Stimulated activated CD4-positive, alpha-beta T cell treated with anti-CD3 and anti-CD28 coated beads, Interleukin-12 subunit alpha, Interleukin-12 subunit beta, amount 100 ng/mL, for 24 hours (primary cell): ENCODE measurements at regions not wholly inside any gene's neighbourhood (a gene's known extent, or its start where the extent isn't known, plus 50 kb on each side); places are given as distances from the start of the nearest gene placed in this dataset.

ENCODE experiments used
- DNase-seq, 2 experiments: peaks; one replicate each; pipeline ENCODE4 v3.0.0-alpha.2; 2020; ENCODE audit warnings: low read depth in 2 of 2

DNA sequence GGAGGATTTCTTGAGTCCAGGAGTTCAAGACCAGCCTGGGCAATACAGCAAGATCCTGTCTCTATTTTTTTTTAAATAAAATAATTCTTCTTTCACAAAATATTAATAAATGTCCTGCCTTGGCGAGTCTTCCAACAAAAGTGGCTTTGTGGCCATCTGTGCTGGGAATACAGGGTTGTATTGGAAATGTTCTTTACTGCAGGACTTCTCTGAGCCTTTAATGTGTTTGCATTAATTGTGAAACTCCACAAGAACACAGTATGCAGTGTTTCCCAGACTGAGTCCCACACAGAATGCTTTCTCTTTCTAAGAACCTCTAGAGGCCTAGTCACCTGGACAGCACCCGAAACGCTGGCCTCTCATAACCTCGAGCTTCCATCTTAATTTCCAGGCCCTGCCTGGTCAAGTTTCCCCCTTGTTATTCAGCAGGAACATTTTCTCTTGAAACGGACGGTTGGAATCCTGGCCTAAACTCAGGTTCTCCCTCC, 85.4 kb upstream of the ARRDC4 start:
- DNase-seq: no peak

DNA sequence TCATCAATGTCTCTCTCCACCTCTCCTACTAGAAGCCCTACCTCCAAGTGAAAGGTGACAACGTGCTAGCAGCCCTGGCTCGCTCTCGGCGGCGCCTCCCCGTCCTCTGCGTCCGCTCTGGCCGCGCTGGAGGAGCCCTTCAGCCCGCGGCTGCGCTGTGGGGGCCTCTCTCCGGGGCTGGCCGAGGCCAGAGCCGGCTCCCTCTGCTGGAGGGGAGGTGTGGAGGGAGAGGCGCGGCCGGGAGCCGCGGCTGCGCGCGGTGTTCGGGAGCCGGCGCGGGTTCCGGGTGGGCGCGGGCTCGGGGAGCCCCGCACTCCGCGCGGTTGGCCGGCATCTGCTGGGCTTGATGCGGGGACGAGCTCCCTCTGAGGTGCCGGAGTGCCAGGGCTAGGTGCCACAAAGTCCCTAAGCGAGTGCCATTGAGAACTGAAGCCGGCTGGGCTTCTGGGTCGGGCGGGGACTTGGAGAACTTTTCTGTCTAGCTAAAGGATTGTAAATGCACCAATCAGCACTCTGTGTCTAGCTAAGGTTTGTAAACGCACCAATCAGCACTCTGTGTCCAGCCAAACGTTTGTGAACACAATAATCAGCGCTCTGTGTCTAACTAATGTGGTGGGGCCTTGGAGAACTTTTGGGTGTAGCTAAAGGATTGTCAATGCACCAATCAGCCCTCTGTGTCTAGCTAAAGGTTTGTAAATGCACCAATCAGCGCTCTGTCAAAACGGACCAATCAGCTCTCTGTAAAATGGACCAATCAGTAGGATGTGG, 84.8 kb upstream of the ARRDC4 start:
- no peak for DNase-seq

DNA sequence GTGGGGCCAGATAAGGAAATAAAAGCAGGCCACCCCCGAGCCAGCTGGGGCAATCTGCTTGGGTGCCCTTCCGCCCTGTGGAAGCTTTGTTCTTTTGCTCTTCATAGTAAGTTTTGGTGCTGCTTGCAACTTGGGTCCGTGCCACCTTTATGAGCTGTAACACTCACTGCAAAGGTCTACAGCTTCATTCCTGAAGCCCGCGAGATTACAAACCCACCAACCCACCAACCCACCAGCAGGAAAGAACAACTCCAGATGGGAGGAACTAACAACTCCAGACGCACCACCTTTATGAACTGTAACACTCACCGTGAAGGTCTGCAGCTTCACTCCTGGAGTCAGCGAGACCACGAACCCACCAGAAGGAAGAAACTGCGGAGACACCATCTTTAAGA, 84.2 kb upstream of the ARRDC4 start:
- DNase-seq: no peak

DNA sequence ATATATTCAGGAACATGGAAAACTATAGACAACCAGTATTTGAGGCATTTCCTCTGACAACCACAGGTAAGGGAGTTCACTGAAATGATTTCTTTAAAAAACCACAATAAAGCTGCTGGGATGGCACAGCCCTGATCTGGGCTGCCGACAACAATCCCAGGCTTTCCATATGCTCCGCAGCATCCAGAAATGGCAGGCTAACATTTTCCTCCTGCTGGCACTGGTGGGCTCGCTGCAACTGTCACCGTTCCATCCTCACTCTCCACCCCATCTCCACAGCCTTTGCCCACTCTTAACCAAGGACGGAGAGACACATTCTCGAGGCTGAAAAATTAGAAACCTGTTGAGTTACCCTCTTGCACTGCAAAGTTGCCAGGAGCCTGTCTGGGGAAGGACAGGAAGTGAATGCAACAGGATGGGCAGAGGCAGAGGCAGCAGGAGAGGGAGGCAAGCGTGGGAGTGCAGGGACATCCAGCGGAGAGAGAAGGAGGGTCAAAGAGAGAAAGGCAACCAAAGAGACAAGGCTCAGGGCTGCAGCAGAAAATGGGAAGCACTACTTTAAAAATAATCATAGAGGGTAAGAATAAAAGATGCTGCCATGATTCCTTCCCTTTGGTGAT, 79.0 kb upstream of the ARRDC4 start:
- DNase-seq: no peak

DNA sequence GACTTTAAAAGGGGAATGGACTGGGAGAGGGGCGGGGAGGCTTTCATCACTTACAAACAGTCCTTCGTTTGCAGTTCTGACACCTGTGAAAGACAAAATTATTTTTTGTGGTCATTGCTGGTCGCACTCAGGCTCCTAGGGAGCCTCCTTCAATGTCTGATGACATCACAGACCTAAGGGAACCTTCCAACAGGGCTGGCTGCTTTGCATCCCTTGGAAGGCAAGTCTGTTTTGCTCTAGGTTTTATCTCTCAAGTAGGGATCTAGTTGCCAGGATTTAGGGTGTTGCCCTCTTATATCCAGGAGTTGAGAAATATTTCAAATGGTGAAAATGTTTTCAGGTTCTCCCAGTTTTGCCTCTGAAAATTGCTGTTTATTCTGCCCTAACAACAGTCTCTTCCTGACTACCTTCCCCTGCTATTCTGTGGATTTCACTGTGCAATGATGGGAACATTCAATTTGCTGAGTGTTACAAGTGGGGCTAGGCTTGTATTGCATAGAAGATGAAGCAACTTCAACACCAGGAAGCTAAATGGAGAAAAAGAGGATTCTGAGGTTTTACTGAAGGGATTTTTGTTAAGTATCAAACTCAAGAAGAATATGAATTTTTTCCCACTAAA, 75.9 kb upstream of the ARRDC4 start:
- no peak for DNase-seq

DNA sequence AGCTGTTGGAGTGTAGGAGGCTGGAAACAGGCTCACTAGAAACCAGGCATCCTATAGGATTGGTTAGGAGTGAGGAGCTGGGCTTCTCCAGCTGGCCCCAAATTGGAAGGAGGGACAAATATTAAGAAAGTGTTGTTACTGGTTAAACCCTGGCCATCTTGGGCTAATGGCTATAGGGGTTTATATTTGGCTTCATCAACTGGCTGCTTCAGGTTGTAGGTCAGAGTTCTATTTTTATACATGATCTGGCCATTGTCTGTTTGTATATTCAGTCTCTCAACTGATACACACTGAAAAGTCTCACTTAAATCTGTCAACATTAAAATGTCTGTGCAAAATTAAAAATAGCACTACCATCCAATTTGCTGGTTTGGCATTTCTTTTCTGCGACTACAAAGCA, 70.2 kb upstream of the ARRDC4 start:
- DNase-seq: no peak

DNA sequence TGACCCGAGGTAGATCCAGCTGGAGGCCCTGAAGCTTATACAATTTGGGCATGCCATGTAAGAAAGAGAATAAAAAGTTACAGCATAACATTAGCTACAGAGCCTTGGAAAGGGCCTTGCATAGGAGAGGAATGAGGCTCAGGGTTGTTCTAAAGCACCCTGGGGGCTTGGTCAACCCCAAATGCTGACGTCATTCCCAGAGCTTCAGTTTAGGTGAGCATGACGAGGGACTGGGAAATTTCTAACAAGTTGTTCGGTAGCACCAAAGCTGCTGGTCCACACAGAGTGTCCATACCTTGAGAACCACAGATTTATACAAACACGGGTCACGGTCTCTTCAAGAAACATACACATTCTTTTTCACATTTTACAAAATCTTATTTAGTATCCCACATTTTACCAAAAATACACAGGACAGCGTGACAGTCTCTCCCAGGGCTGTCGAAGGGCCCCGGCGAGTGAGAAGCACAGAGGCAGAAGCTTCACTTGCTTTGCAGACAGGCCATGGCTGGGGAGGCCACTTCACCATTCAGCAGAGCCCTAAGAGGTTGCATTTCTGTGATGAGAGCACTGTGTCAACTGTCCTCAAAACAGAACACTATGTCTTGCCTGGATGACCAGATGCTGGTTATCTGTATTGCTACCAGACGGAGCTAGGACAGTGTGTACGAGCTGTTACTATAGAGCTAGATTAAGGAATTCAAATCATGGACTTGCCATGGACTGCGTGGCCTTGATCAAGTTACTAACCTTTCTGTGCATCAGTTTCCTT, 68.2 kb upstream of the ARRDC4 start:
- DNase-seq: no peak

DNA sequence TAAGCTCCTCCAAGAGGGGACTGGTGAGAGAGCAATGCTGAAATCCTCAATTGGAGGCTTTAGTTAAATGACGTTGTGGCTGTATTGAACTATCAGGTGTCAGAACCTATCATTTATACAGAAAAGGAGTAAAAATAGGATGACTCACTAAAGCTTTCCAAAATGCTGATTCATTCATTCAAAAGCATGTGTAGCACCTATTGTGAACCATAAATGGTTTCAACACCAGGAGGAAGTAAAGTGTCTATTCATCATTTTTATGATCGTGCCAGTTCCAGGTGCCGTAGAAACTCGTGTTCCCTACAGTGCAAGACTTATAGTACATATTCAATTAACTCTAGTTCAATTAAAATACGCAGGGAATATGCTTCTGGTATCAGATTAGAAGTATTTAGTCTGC, 66.5 kb upstream of the ARRDC4 start:
- no peak for DNase-seq

DNA sequence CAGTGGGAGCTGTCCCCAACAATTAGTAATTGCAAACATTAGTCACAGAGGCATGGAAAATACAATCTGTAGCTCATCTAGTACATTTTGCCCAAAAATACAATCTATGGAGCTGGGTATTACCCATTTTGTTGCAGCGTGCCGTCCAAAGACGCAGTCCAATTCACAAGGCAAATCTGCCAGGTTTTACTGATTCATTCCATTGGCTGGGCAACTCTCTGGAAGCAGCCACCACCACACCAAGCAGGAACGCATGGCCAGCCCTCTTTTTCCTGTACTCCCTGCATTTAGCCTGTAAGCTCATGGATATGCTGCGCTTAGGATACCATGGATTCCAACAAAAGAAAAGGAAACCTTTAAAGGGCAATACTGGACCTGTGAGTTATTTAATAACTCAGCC, 60.5 kb upstream of the ARRDC4 start:
- DNase-seq: no peak

DNA sequence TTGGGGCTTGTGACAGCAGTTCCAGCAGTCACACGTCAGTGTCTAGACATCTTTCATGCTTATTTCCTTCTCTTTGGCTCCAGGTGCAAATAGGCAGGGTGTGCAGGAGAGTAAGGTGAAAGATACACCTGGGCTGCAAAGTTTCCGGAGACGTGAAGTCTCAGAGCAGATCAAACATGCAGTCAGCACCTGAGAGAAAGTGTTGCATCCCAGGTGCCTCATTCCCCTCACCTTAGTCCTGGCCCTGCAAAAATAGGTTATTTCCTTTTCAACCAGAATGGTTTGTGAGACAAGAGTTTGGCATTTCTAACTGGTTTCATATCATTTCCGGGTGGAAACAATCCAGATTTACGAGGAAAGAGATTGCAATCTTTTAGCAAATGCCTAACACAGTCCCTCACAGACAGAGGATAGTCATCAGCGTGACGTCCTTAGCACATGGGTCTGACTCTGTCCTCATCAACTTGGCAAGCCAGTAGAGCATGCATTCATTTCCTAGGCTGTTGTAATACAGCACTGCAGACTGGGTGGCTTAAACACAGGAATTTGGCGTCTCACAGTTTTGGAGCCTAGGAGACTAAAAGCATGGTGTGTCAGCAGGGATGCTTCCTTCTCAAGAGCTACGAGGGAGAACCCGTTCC, 58.2 kb upstream of the ARRDC4 start:
- DNase-seq: no peak

DNA sequence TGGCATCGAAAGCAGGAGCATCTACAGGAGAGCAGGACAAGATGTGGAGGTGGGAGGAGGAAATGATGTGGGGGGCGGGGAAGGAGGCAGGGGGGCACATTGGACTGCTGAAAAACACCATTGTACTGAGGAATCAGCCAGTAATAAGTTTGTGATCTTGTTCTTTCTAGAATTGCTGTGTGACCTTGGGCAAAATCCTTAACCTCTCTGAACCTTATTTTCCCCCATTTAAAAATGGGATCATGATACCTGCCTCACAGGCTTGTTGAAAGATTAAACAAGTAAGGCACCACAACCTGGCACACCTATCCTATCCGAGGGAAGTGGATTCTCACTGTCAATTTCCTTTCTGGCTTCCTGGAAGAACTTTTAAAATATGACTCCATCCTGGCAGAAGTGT, 56.9 kb upstream of the ARRDC4 start:
- DNase-seq: no peak

DNA sequence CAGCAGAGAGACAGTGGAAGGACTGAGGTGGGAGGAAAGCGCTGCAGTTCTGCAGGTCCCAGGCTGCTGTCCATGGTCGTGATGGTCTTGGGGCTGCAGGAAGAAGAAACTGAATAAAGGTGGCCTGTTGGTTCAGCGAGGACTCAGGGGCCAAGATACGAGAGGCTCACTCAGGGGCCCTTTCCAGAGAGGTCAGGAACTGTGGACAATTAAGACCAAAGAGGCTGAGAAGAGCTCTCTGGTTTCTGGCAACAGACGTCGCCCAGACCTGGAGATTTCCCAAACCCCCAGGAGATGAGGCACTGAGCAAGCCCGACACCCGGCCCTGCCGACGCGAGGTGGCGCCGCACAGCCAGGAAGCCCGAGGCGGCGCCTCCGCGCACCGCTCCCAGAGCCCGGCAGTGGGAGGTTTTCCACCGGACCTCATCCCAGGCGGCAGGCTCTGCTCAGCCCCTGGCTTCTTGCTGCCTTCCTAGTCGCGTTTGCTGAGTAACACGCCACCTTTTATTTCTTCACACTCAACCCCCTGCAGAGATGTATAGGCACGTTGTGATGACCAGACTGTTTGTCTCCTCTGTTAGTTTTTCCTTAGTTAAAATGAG, 56.4 kb upstream of the ARRDC4 start:
- DNase-seq: peak in 1 of 2 experiments; percentile 11

DNA sequence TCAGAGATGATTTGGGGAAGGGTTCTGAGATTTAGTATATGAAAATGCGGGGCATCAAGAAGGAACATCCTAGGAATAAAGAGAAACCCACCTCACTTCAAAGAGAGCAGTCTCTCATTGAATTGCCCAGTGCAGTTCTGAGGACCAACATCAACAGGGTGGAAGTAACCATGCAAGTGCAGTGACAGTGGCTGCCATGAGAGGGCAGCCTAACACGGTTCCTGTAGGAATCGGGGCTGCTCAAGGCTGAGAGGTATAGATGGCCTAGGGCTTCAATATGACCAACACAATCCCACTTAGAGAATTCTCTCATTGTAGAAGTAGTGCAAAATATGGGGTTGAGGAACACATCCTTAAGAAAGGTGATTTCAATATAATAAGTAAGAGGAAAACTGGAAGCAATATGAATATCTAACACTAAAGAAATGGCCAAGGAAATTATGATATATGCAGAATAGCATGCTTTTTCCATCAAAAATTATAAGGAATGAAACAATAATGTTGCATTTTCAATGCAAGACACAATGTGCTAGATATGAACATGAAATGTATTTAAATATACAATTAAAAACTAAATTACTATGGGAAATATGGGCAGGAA, 51.1 kb upstream of the ARRDC4 start:
- DNase-seq: peak; percentile 34 to 56
